GM12875 (cell line): ENCODE measurements at regions not wholly inside any gene's neighbourhood (a gene's known extent, or its start where the extent isn't known, plus 50 kb on each side); places are given as distances from the start of the nearest gene placed in this dataset.

Source experiments
- H3K4me3 ChIP-seq: one replicate; pipeline ENCODE4 v1.5.1; 2011; ENCODE audit warnings: low read depth, low read length, control low read depth
- CTCF ChIP-seq: IDR thresholded peaks from 2 replicates; pipeline ENCODE4 v1.5.1; 2011; ENCODE audit warnings: low read depth, mild to moderate bottlenecking, control low read depth, inconsistent platforms, low read length, moderate library complexity, borderline replicate concordance; ENCODE audit not compliant: insufficient read depth

GRCh38 chr3:43872301-43872700 is 181.6 kb downstream of the ABHD5 start:
- no peak for TF ChIP-seq CTCF
- no peak overlapping the region for H3K4me3 ChIP-seq

DNA sequence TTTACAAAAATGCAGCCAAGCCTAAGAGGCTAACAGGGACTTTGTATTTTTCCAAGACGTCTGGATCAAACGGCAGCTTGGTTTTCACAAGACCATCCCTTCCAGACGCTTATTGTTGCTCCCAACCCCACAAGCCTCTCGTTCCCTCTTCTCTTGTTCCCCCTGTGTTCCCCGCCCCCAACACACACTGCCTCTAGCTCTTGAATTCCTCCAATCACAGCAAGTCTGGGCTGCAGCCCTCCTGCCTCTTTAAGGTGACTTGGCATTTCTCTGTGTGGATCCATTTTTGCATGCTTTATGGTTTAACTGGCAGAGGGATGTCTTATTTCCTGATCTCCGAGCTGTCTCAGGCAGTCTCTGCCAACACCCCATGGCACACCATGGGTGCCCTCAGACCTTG is 182.2 kb downstream of the ABHD5 start:
- TF ChIP-seq CTCF = no peak
- no peak overlapping the region for H3K4me3 ChIP-seq

- no peak for TF ChIP-seq CTCF
- H3K4me3 ChIP-seq = no peak overlapping the region
Measured at GRCh38 chr3:43873723-43874122, 183.0 kb downstream of the ABHD5 start.

DNA sequence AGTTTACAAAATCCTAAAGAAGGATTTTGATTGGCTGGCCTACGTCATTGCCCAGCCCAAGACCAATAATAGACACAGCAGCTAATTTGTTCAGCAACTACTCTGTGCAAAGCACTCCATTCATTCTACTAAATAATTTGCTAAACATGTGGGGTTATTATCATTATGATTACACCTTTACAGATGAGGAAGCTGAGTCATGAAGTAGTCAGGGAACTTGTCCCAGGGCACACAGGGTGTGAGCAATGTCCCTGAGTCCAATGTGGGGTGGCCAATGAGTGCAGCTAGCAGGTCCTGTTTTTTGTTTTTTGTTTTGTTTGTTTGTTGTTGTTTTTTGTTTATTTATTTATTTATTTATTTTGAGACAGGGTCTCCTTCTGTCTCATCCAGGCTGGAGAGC is 183.6 kb downstream of the ABHD5 start:
- H3K4me3 ChIP-seq = no peak overlapping the region
- no peak for TF ChIP-seq CTCF

- no peak for TF ChIP-seq CTCF
Measured at GRCh38 chr3:43874731-43875130, 184.0 kb downstream of the ABHD5 start.

DNA sequence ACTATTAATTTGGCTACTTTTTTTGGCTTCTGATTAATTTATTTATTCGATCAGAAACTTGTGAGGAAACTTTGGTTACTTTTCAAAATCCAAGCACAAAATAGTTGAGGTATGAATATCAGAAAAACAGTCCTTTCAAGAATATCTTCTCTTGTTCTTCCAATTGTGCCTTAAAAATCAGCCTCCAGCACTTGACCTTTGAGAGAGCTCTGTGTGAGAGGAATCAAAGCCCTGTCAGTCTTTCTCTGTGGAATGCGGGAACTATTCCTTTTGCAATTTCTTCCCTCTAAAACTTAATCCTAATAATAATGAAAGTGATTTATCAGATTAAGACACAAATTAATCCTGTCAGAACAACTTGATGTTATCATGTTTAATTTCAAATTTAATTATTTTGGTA is 185.9 kb downstream of the ABHD5 start:
- no peak overlapping the region for H3K4me3 ChIP-seq
- no peak for TF ChIP-seq CTCF

More at GRCh38 chr3:43874731-43875130, 184.0 kb downstream of the ABHD5 start:
- no peak overlapping the region for H3K4me3 ChIP-seq

- peak; percentile 52; the same call in 1 of the 2 replicates for TF ChIP-seq CTCF
- H3K4me3 ChIP-seq = no peak overlapping the region
Measured at GRCh38 chr3:43879166-43879565, 188.4 kb downstream of the ABHD5 start.
